Hepatocyte (in vitro differentiated cells): ENCODE measurements at regions not wholly inside any gene's neighbourhood (a gene's known extent, or its start where the extent isn't known, plus 50 kb on each side); places are given as distances from the start of the nearest gene placed in this dataset.

Experiments used
- CTCF ChIP-seq: fragments of 200-600 bp; sonication (generic); IDR thresholded peaks from 2 replicates; pipeline ENCODE4 v1.5.1; 2016; ENCODE audit warnings: antibody characterized with exemption, mild to moderate bottlenecking; ENCODE audit not compliant: poor library complexity
- EZH2 ChIP-seq: fragments of 200-600 bp; sonication (generic); IDR thresholded peaks from 2 replicates; pipeline ENCODE4 v1.6.1; 2016; ENCODE audit warnings: antibody characterized with exemption, mild to moderate bottlenecking, borderline replicate concordance

GRCh38 chr2:163953390-163953907 is 217.6 kb upstream of the FIGN start:
- TF ChIP-seq CTCF (no peak), EZH2 (no peak)
